ENCODE measurements at regions not wholly inside any gene's neighbourhood (a gene's known extent, or its start where the extent isn't known, plus 50 kb on each side); places are given as distances from the start of the nearest gene placed in this dataset.

DNA sequence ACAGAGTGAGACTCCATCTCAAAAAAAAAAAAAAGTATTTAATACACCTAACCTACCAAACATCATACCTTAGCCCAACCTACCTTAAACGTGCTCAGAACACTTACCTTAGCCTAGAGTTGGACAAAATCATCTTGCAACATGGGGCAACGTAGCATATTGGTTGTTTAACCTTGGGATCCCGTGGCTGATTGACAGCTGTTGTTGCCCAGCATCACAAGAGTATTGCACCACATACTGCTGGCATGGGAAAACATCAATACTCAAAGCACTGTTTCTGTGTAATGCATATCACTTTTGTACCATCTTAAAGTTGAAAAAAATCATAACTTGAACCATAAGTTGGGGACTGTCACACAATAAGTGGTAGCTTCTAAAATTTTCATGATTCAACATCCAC is 73.8 kb upstream of the MIR17HG start:
- TF ChIP-seq, protein P1, sequence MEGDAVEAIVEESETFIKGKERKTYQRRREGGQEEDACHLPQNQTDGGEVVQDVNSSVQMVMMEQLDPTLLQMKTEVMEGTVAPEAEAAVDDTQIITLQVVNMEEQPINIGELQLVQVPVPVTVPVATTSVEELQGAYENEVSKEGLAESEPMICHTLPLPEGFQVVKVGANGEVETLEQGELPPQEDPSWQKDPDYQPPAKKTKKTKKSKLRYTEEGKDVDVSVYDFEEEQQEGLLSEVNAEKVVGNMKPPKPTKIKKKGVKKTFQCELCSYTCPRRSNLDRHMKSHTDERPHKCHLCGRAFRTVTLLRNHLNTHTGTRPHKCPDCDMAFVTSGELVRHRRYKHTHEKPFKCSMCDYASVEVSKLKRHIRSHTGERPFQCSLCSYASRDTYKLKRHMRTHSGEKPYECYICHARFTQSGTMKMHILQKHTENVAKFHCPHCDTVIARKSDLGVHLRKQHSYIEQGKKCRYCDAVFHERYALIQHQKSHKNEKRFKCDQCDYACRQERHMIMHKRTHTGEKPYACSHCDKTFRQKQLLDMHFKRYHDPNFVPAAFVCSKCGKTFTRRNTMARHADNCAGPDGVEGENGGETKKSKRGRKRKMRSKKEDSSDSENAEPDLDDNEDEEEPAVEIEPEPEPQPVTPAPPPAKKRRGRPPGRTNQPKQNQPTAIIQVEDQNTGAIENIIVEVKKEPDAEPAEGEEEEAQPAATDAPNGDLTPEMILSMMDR (IDR thresholded peaks at IDR 0.05): no peak
- no peak for TF ChIP-seq POLR2A (IDR thresholded peaks at IDR 0.05)

Measured in thyroid gland (tissue), 4 donors.